Body of pancreas (tissue), 4 donors: ENCODE measurements at regions not wholly inside any gene's neighbourhood (a gene's known extent, or its start where the extent isn't known, plus 50 kb on each side); places are given as distances from the start of the nearest gene placed in this dataset.

Experiments used
- ATAC-seq: fragments of 150-250 bp; one replicate; pipeline ENCODE4 v1.9.1; 2016
- DNase-seq, 4 donors: peaks; one replicate each; pipeline ENCODE4 v3.0.0-alpha.2; 2019
- H3K27ac ChIP-seq, 4 donors: fragments of 200-600 bp; sonication (generic); 1 replicate in 3 of 4; 2 replicates in 1 of 4; pipeline versions ENCODE4 v1.5.1 to v1.6.1; 2016 to 2019; ENCODE audit warnings: mild to moderate bottlenecking in 1 of 4, mixed read lengths in 1 of 4, moderate library complexity in 1 of 4
- H3K27me3 ChIP-seq, 2 donors: fragments of 200-600 bp; sonication (generic); one replicate each; pipeline ENCODE4 v1.6.0; 2016; ENCODE audit warnings: mild to moderate bottlenecking in 1 of 2
- H3K36me3 ChIP-seq, 2 donors: fragments of 200-600 bp; sonication (generic); replicated peaks in 1 of 2; 2 replicates each; pipeline ENCODE4 v1.5.1; 2016; ENCODE audit warnings: low read depth in 2 of 2; ENCODE audit not compliant: insufficient read depth in 1 of 2
- H3K4me1 ChIP-seq: fragments of 200-600 bp; sonication (generic); one replicate; pipeline ENCODE4 v1.6.0; 2016
- H3K4me3 ChIP-seq, 2 donors: fragments of 200-600 bp; sonication (generic); 1 replicate in 1 of 2; 2 replicates in 1 of 2; pipeline ENCODE4 v1.5.1; 2016 to 2019
- H3K9me3 ChIP-seq, 3 donors: fragments of 200-600 bp; sonication (generic); 1 replicate in 2 of 3; 2 replicates in 1 of 3; pipeline ENCODE4 v1.5.1; 2016
- CTCF ChIP-seq, 7 experiments: fragments of 450-650 bp in 4 of 7; fragments of 200-600 bp in 3 of 7; sonication (generic) in 3 of 7; IDR thresholded peaks; one replicate each; pipeline ENCODE4 v1.5.1; 2016 to 2019; ENCODE audit warnings: antibody characterized with exemption in 7 of 7
- POLR2A ChIP-seq, 3 donors: fragments of 450-650 bp; IDR thresholded peaks; one replicate each; pipeline ENCODE4 v1.6.1; 2016; ENCODE audit warnings: antibody characterized with exemption in 3 of 3, mild to moderate bottlenecking in 2 of 3
- WGBS, 2 donors: methylation state at CpG; one replicate each; pipeline ENCODE4 v1.1.5; 2017; 5-methylcytosine and 5-hydroxymethylcytosine counted together
- intact Hi-C: fragments of 100-400 bp; cut with DNase I; formaldehyde crosslinking; loops from one replicate; pipeline ENCODE4 v1.15.1; 2023

DNA sequence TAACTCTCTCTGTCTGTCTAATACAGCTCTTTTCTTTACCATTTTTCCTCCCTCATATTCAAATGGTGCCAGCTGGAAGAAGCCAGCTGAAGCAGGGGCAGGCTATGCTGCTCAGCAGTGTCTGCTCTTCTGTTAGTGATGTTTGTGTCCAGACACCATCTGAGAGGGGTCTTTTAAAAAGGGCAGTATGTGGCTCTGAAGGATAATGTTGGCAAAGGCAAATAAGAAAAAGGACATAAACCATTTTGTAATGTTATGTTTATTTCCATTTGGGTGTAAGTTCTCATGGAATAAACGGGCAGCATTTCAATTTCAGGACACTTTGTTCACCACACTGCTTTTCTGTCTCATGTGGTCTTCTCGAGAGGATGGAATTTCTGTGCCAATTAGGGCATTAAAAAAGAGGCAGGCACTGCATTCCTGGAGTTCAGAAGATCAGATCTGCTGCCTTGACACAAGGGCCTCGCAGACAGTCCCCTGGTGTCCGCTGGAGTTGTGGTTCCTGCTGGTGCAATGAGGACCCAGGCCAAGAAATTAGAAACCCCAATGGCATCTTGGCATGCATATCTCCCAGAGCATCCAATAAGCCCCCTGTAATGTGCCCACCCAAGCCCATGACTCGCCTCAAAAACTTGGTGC, 109.0 kb upstream of the ELMO1 start:
- Histone ChIP-seq H3K4me1 (no peaks in the 10 kb centered on the region), H3K9me3 (no peaks in the 10 kb centered on the region), H3K27ac (no peak overlapping the region), H3K27me3 (no peaks in the 10 kb centered on the region), H3K36me3 (no peaks in the 10 kb centered on the region), H3K4me3 (no peak overlapping the region)
- no peak for TF ChIP-seq CTCF (IDR thresholded peaks at IDR 0.05)
- no peak for TF ChIP-seq POLR2A (IDR thresholded peaks at IDR 0.05)
- ATAC-seq (no peak), DNase-seq (no peak)
- intact Hi-C loops, result no loop called here
- WGBS, 2 donors, result 57 to 71% methylated on average over 5 of the region's 5 CpGs

- DNase-seq (no peak), ATAC-seq (no peak)
- Histone ChIP-seq H3K36me3 (no peaks in the 10 kb centered on the region), H3K9me3 (no peaks in the 10 kb centered on the region), H3K27me3 (no peaks in the 10 kb centered on the region), H3K27ac (no peak overlapping the region), H3K4me1 (no peaks in the 10 kb centered on the region), H3K4me3 (no peak overlapping the region)
- TF ChIP-seq POLR2A (IDR thresholded peaks at IDR 0.05), result no peak
- TF ChIP-seq CTCF (IDR thresholded peaks at IDR 0.05), result no peak
- WGBS, 2 donors, result 37 to 43% methylated on average over 3 of the region's 3 CpGs
- intact Hi-C loops, result no loop called here
Measured at GRCh38 chr7:37558320-37559096, 109.8 kb upstream of the ELMO1 start.

GRCh38 chr7:37570145-37570544, 113.4 kb upstream of the GPR141 start:
- no peaks in the 10 kb centered on the region for H3K4me1 ChIP-seq
- DNase-seq, result no peak
- intact Hi-C loops, result no loop called here
- no peaks in the 10 kb centered on the region for H3K9me3 ChIP-seq
- H3K27ac ChIP-seq, result no peak overlapping the region
- no peak for ATAC-seq
- H3K27me3 ChIP-seq, result no peaks in the 10 kb centered on the region
- H3K36me3 ChIP-seq, result no peaks in the 10 kb centered on the region
- H3K4me3 ChIP-seq, result no peak overlapping the region
- TF ChIP-seq CTCF (IDR thresholded peaks at IDR 0.05), result no peak
- no peak for TF ChIP-seq POLR2A (IDR thresholded peaks at IDR 0.05)
- WGBS, 2 donors, result 85 to 87% methylated on average over 6 of the region's 6 CpGs

- H3K4me1 ChIP-seq, result no peaks in the 10 kb centered on the region
- 73 to 75% methylated on average over 3 of the region's 3 CpGs for WGBS, 2 donors
- no peaks in the 10 kb centered on the region for H3K36me3 ChIP-seq
- intact Hi-C loops, result no loop called here
- H3K27ac ChIP-seq, result no peak overlapping the region
- no peaks in the 10 kb centered on the region for H3K9me3 ChIP-seq
- ATAC-seq, result no peak
- H3K27me3 ChIP-seq, result no peaks in the 10 kb centered on the region
- TF ChIP-seq POLR2A (IDR thresholded peaks at IDR 0.05), result no peak
- TF ChIP-seq CTCF (IDR thresholded peaks at IDR 0.05), result no peak
- no peak overlapping the region for H3K4me3 ChIP-seq
- no peak for DNase-seq
Measured at GRCh38 chr7:37571806-37572205, 111.8 kb upstream of the GPR141 start.

- Histone ChIP-seq H3K4me3 (no peak overlapping the region), H3K27ac (no peak overlapping the region), H3K36me3 (no peaks in the 10 kb centered on the region), H3K4me1 (peaks cover 9% of the 10 kb centered on the region), H3K9me3 (no peaks in the 10 kb centered on the region), H3K27me3 (no peaks in the 10 kb centered on the region)
- TF ChIP-seq CTCF (IDR thresholded peaks at IDR 0.05) (no peak), POLR2A (IDR thresholded peaks at IDR 0.05) (no peak)
- WGBS, 2 donors, result 44 to 60% methylated on average over 2 of the region's 2 CpGs
- intact Hi-C loops, result no loop called here
- DNase-seq (no peak), ATAC-seq (no peak)
Measured at GRCh38 chr7:37577412-37577811, 106.2 kb upstream of the GPR141 start.
